ENCODE measurements at regions not wholly inside any gene's neighbourhood (a gene's known extent, or its start where the extent isn't known, plus 50 kb on each side); places are given as distances from the start of the nearest gene placed in this dataset.
A peak's percentile ranks its signal among the peaks of the same experiment; 100 is the strongest.
"Not testable (repeated sequence)": the region's sequence is repeated elsewhere in the genome, so short reads cannot be mapped to it uniquely, and the experiment has no call there.

DNA sequence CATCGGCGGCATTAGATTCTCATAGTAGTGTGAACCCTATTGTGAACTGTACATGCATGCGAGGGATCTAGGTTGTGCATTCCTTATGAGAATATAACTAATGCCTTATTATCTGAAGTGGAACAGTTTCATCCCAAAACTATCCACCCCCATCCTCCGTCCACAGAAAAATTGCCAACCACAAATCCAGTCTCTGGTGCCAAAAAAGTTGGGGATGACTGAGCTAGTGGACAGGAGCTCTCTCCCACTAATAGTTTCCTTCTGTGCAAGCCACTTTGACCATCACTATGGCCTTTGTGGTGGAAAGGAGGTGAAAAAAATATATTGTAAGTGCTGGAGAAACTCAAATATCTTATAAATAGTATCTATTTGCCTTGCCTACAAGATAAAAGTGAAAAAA lies 857.8 kb downstream of the DIAPH3 start:
- Histone ChIP-seq H3K27me3 (no peaks in the 10 kb centered on the region), H3K36me3 (no peaks in the 10 kb centered on the region), H3K27ac (no peak overlapping the region), H3K4me3 (no peak overlapping the region), H3K9me3 (no peaks in the 10 kb centered on the region), H3K4me1 (no peaks in the 10 kb centered on the region)
- 92 to 97% methylated on average over 4 of the region's 4 CpGs for WGBS, 2 donors
- intact Hi-C loops (cut with DNase I): no loop called here
- TF ChIP-seq POLR2A (IDR thresholded peaks at IDR 0.05) (no peak), EP300 (IDR thresholded peaks at IDR 0.05) (no peak), POLR2AphosphoS5 (IDR thresholded peaks at IDR 0.05) (no peak)
- TF ChIP-seq, protein P1, sequence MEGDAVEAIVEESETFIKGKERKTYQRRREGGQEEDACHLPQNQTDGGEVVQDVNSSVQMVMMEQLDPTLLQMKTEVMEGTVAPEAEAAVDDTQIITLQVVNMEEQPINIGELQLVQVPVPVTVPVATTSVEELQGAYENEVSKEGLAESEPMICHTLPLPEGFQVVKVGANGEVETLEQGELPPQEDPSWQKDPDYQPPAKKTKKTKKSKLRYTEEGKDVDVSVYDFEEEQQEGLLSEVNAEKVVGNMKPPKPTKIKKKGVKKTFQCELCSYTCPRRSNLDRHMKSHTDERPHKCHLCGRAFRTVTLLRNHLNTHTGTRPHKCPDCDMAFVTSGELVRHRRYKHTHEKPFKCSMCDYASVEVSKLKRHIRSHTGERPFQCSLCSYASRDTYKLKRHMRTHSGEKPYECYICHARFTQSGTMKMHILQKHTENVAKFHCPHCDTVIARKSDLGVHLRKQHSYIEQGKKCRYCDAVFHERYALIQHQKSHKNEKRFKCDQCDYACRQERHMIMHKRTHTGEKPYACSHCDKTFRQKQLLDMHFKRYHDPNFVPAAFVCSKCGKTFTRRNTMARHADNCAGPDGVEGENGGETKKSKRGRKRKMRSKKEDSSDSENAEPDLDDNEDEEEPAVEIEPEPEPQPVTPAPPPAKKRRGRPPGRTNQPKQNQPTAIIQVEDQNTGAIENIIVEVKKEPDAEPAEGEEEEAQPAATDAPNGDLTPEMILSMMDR (IDR thresholded peaks at IDR 0.05): no peak
- no peak for DNase-seq

DNA sequence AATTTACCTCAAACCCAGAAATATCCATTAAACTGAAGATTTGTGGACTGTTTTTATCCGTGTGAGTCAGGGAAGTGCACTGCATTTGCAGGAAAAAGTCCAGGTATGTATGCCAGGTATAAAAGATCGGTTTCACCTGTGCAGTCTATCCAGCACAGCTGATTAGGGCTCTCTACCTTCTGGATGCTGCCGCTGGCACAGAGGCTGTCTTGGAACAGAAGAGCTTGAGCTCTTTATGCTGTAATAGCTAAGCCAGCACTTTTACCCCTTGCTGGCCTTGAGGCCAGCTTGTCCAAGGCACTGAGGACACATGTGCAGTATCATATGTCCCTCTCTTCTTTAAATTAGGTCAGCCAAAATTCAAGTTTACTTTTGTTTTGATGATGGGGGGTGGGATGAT lies 851.0 kb downstream of the DIAPH3 start:
- DNase-seq: no peak
- 79 to 83% methylated on average over 3 of the region's 3 CpGs for WGBS, 2 donors
- TF ChIP-seq, protein P1 (IDR thresholded peaks at IDR 0.05): no peak
- no peak for TF ChIP-seq POLR2A (IDR thresholded peaks at IDR 0.05)
- no peak for TF ChIP-seq EP300 (IDR thresholded peaks at IDR 0.05)
- TF ChIP-seq POLR2AphosphoS5 (IDR thresholded peaks at IDR 0.05): no peak
- intact Hi-C loops (cut with DNase I): no loop called here
- Histone ChIP-seq H3K4me1 (no peaks in the 10 kb centered on the region), H3K9me3 (no peaks in the 10 kb centered on the region), H3K27ac (no peak overlapping the region), H3K36me3 (no peaks in the 10 kb centered on the region), H3K27me3 (no peaks in the 10 kb centered on the region), H3K4me3 (no peak overlapping the region)

DNA sequence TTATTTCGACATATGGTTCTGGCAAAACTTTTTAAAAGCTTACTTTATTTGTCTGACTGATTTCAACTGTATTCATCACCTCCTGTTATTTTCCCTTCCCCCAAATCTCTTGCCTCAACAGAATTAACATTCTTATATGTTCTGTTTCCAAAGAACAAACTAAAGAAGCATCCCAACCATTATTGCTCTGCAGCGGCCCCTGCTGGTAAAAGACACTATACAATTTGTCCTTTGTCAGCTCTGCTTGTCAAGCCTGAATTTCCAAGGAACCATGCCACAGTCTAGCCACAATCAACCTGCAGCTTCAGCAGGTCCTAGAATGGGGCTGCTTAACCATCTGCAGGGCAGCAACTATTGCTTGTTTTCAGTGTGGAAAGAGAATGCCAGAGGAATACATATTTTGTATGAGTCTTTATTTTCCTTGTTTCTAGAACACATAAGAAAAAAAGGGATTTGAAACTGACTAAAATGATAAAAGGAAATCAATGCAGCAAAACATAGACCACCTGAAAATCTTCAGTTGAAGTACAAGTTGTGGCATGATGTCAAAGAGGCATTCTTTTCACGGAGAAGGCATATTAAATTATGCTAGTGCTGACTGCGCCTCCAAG lies 845.3 kb downstream of the DIAPH3 start:
- no peaks in the 10 kb centered on the region for H3K36me3 ChIP-seq
- H3K9me3 ChIP-seq: no peaks in the 10 kb centered on the region
- no peaks in the 10 kb centered on the region for H3K27me3 ChIP-seq
- H3K4me3 ChIP-seq: no peak overlapping the region
- no peak for DNase-seq
- no peak overlapping the region for H3K27ac ChIP-seq
- TF ChIP-seq POLR2AphosphoS5 (IDR thresholded peaks at IDR 0.05): no peak
- TF ChIP-seq POLR2A (IDR thresholded peaks at IDR 0.05): no peak
- TF ChIP-seq, protein P1 (IDR thresholded peaks at IDR 0.05): peak in 3 of 4 experiments; percentile 29 to 69 (median 45)
- TF ChIP-seq EP300 (IDR thresholded peaks at IDR 0.05): no peak
- intact Hi-C loops (cut with DNase I): no loop called here
- WGBS, 2 donors: 51 to 55% methylated on average over 4 of the region's 4 CpGs
- H3K4me1 ChIP-seq: no peaks in the 10 kb centered on the region

DNA sequence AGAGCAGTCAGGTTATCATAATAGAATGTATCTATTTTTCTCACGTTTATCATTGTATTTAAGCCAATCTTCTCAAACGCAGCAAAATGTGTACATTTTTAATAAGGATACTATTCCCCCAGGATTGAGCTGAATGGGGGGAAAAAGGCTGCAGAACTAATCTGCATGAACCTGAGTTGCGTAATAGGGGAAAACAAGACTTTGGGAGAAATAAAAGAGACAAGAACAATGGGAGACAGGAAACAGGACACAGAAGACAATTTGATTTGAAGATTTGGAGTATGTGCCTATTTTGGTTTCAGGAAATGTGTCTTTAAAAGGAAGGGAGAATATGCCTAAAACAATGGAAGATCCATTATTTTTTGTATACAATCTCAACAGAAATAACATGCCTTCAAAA lies 844.5 kb downstream of the DIAPH3 start:
- H3K36me3 ChIP-seq: no peaks in the 10 kb centered on the region
- no peak for DNase-seq
- H3K27ac ChIP-seq: no peak overlapping the region
- H3K9me3 ChIP-seq: no peaks in the 10 kb centered on the region
- no peaks in the 10 kb centered on the region for H3K4me1 ChIP-seq
- H3K4me3 ChIP-seq: no peak overlapping the region
- WGBS, 2 donors: 87% methylated on average over 3 of the region's 3 CpGs
- H3K27me3 ChIP-seq: no peaks in the 10 kb centered on the region
- TF ChIP-seq, protein P1 (IDR thresholded peaks at IDR 0.05): no peak
- TF ChIP-seq POLR2AphosphoS5 (IDR thresholded peaks at IDR 0.05) (no peak), POLR2A (IDR thresholded peaks at IDR 0.05) (no peak), EP300 (IDR thresholded peaks at IDR 0.05) (no peak)
- intact Hi-C loops (cut with DNase I): no loop called here

DNA sequence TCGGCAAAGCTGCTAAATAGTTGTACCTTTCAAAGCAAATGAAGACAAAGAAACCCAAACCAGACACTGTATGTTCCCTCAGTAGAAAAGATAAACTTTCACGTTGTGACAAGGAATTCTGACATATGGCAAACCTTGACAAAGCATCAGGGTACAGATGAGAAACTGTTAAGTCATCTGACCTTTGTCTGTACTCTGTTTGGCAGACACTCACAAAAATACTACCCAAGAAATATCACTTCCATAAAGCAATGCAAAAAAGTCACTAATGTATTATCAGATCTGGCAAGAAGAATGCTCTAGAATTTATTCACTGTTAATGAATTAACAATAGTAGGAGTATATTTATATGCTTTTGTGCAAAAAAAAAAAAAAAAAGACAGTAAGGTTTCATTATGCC lies 843.7 kb downstream of the DIAPH3 start:
- H3K27ac ChIP-seq: no peak overlapping the region
- no peaks in the 10 kb centered on the region for H3K27me3 ChIP-seq
- no peaks in the 10 kb centered on the region for H3K4me1 ChIP-seq
- no peaks in the 10 kb centered on the region for H3K9me3 ChIP-seq
- H3K36me3 ChIP-seq: no peaks in the 10 kb centered on the region
- no peak for DNase-seq
- intact Hi-C loops (cut with DNase I): no loop called here
- no peak overlapping the region for H3K4me3 ChIP-seq
- 46 to 60% methylated on average over 2 of the region's 2 CpGs for WGBS, 2 donors
- TF ChIP-seq POLR2AphosphoS5 (IDR thresholded peaks at IDR 0.05) (no peak), POLR2A (IDR thresholded peaks at IDR 0.05) (no peak), EP300 (IDR thresholded peaks at IDR 0.05) (no peak)
- TF ChIP-seq, protein P1 (IDR thresholded peaks at IDR 0.05): no peak

DNA sequence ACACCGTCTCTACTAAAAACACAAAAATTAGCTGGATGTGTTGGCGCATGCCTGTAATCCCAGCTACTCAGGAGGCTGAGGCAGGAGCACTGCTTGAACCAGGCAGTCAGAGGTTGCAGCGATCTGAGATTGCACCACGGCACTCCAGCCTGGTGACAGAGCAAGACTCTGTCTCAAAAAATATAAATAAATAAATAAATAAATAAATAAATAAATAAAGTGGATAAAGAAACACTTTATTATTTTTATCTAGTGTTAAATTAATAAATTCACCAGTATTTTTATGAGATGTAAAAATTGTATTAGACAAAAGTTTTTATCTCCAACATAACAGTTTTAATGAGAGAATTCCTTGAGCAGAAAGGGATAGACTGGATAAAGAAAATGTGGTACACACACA lies 839.3 kb downstream of the DIAPH3 start:
- DNase-seq; H3K27me3 ChIP-seq; H3K27ac ChIP-seq; intact Hi-C loops (cut with DNase I); H3K4me1 ChIP-seq; H3K36me3 ChIP-seq; H3K4me3 ChIP-seq; H3K9me3 ChIP-seq: not testable (repeated sequence)
- WGBS, 2 donors: 92 to 93% methylated on average over 4 of the region's 4 CpGs

Measured in sigmoid colon (tissue), 6 donors.